ENCODE measurements at regions not wholly inside any gene's neighbourhood (a gene's known extent, or its start where the extent isn't known, plus 50 kb on each side); places are given as distances from the start of the nearest gene placed in this dataset.

DNA sequence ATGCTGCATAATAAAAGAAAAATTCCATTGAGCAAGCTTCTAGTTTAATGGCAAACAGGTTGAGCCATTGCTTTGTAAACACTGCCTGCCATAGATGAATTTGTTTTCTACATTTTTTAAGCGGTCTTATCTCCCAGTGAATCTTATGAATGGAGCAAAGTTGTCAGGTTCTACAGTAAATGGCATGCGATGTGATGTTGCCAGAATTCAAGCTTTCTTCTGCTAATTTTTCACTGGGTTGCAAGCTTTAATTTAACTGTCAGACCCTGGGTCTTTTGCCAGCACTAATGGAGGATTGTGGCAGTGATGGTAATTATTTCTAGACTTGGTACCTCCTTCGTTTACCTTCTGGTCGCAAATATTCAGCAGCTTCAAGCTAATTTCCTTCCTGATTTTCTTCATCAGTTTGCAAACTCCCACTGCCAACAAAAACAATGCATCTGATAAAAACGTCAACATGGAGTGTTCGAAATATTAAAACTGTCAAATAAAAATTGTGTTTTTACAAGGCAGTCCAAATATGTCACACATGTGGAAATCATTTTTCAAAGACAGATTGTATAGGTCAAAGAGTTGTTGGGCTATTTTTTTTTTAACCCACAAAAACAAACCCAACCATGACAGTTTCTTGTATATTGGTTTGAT is 274.2 kb upstream of the ERCC4 start:
- Histone ChIP-seq H3K4me3 (ENCODE audit: low read depth in 2 of 2, low read length in 1 of 2) (no peak overlapping the region), H3F3A (replicated peaks; ENCODE audit: insufficient read depth) (no peaks in the 10 kb centered on the region), H3K9me3 (no peaks in the 10 kb centered on the region), H3K4me1 (ENCODE audit: control insufficient read depth in 1 of 2, insufficient read depth in 2 of 2, low read depth in 1 of 2, low read length in 1 of 2) (no peaks in the 10 kb centered on the region), H3K27me3 (ENCODE audit: insufficient read depth) (no peaks in the 10 kb centered on the region), H3K9me2 (no peaks in the 10 kb centered on the region), H2AFZ (ENCODE audit: low read depth) (no peak overlapping the region), H3K27ac (ENCODE audit: low read depth in 2 of 2, low read length in 1 of 2) (no peak overlapping the region), H3K4me2 (no peak overlapping the region), H4K20me1 (ENCODE audit: insufficient read depth) (no peaks in the 10 kb centered on the region), H3K79me2 (ENCODE audit: insufficient read depth) (no peaks in the 10 kb centered on the region), H3K36me3 (replicated peaks in 1 of 2; ENCODE audit: control insufficient read depth in 1 of 2, insufficient read depth in 2 of 2, low read length in 1 of 2) (no peaks in the 10 kb centered on the region), H3K9ac (no peak overlapping the region)
- ChIA-PET POLR2A (no interaction called here), CTCF (no interaction called here)
- no peak for DNase-seq
- TF ChIP-seq NRF1 (IDR thresholded peaks at IDR 0.05; ENCODE audit: low read depth, low read length) (no peak), MXI1 (IDR thresholded peaks at IDR 0.05; ENCODE audit: low read depth, low read length) (no peak), TAF1 (IDR thresholded peaks at IDR 0.05; ENCODE audit: borderline replicate concordance, low read depth, low read length) (no peak), FOXM1 (IDR thresholded peaks at IDR 0.05; ENCODE audit: low read depth) (no peak), EP300 (IDR thresholded peaks at IDR 0.05; ENCODE audit: borderline replicate concordance in 1 of 2, low read depth in 1 of 2, low read length in 1 of 2) (no peak), GATA2 (CRISPR knock-in tag; IDR thresholded peaks at IDR 0.05) (no peak), GABPA (IDR thresholded peaks at IDR 0.05; ENCODE audit: low read depth) (no peak), JUND (IDR thresholded peaks at IDR 0.05) (no peak)
- TF ChIP-seq, protein P1, sequence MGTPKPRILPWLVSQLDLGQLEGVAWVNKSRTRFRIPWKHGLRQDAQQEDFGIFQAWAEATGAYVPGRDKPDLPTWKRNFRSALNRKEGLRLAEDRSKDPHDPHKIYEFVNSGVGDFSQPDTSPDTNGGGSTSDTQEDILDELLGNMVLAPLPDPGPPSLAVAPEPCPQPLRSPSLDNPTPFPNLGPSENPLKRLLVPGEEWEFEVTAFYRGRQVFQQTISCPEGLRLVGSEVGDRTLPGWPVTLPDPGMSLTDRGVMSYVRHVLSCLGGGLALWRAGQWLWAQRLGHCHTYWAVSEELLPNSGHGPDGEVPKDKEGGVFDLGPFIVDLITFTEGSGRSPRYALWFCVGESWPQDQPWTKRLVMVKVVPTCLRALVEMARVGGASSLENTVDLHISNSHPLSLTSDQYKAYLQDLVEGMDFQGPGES (IDR thresholded peaks at IDR 0.05; ENCODE audit: low read depth, low read length) = no peak
- TF ChIP-seq, protein P2, sequence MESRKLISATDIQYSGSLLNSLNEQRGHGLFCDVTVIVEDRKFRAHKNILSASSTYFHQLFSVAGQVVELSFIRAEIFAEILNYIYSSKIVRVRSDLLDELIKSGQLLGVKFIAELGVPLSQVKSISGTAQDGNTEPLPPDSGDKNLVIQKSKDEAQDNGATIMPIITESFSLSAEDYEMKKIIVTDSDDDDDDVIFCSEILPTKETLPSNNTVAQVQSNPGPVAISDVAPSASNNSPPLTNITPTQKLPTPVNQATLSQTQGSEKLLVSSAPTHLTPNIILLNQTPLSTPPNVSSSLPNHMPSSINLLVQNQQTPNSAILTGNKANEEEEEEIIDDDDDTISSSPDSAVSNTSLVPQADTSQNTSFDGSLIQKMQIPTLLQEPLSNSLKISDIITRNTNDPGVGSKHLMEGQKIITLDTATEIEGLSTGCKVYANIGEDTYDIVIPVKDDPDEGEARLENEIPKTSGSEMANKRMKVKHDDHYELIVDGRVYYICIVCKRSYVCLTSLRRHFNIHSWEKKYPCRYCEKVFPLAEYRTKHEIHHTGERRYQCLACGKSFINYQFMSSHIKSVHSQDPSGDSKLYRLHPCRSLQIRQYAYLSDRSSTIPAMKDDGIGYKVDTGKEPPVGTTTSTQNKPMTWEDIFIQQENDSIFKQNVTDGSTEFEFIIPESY (IDR thresholded peaks at IDR 0.05; ENCODE audit: borderline replicate concordance, low read depth) = no peak
- WGBS (ENCODE audit: low lambda C conversion rate) = 2% methylated on average over 6 of the region's 6 CpGs

DNA sequence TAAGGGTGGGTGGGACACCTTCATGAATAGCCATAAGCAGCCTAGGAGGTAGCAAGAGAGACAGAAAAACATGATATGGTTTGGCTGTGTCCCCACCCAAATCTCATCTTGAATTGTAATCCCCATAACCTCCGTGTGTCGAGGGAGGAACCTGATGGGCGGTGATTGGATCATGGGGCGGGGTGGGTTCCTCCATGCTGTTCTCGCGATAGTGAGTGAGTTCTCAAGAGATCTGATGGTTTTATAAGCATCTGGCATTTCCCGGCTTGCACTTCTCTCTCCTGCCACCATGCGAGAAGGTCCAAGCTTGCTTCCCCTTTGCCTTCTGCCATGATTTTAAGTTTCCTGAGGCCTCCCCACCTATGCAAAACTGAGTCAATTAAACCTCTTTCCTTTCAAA is 259.1 kb upstream of the ERCC4 start:
- no peak overlapping the region for H3K9ac ChIP-seq
- ChIA-PET CTCF (no interaction called here), POLR2A (no interaction called here)
- TF ChIP-seq NFIC (IDR thresholded peaks at IDR 0.05; ENCODE audit: borderline replicate concordance) (no peak), JUND (IDR thresholded peaks at IDR 0.05) (no peak), TEAD4 (IDR thresholded peaks at IDR 0.05; ENCODE audit: borderline replicate concordance, insufficient read depth) (no peak), RCOR1 (IDR thresholded peaks at IDR 0.05; ENCODE audit: low read length) (no peak), ELF1 (IDR thresholded peaks at IDR 0.05) (no peak), GABPA (IDR thresholded peaks at IDR 0.05; ENCODE audit: low read depth) (no peak), TAF1 (IDR thresholded peaks at IDR 0.05; ENCODE audit: borderline replicate concordance, low read depth, low read length) (no peak), RAD21 (IDR thresholded peaks at IDR 0.05; ENCODE audit: low read length) (no peak), MEF2A (IDR thresholded peaks at IDR 0.05; ENCODE audit: borderline replicate concordance, low read depth) (no peak), YY1 (IDR thresholded peaks at IDR 0.05; ENCODE audit: low read depth) (no peak), SIN3A (IDR thresholded peaks at IDR 0.05; ENCODE audit: borderline replicate concordance, low read depth, low read length) (no peak)
- TF ChIP-seq, protein P3, sequence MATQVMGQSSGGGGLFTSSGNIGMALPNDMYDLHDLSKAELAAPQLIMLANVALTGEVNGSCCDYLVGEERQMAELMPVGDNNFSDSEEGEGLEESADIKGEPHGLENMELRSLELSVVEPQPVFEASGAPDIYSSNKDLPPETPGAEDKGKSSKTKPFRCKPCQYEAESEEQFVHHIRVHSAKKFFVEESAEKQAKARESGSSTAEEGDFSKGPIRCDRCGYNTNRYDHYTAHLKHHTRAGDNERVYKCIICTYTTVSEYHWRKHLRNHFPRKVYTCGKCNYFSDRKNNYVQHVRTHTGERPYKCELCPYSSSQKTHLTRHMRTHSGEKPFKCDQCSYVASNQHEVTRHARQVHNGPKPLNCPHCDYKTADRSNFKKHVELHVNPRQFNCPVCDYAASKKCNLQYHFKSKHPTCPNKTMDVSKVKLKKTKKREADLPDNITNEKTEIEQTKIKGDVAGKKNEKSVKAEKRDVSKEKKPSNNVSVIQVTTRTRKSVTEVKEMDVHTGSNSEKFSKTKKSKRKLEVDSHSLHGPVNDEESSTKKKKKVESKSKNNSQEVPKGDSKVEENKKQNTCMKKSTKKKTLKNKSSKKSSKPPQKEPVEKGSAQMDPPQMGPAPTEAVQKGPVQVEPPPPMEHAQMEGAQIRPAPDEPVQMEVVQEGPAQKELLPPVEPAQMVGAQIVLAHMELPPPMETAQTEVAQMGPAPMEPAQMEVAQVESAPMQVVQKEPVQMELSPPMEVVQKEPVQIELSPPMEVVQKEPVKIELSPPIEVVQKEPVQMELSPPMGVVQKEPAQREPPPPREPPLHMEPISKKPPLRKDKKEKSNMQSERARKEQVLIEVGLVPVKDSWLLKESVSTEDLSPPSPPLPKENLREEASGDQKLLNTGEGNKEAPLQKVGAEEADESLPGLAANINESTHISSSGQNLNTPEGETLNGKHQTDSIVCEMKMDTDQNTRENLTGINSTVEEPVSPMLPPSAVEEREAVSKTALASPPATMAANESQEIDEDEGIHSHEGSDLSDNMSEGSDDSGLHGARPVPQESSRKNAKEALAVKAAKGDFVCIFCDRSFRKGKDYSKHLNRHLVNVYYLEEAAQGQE (IDR thresholded peaks at IDR 0.05; ENCODE audit: low read depth, low read length) = no peak
- TF ChIP-seq, protein P4, sequence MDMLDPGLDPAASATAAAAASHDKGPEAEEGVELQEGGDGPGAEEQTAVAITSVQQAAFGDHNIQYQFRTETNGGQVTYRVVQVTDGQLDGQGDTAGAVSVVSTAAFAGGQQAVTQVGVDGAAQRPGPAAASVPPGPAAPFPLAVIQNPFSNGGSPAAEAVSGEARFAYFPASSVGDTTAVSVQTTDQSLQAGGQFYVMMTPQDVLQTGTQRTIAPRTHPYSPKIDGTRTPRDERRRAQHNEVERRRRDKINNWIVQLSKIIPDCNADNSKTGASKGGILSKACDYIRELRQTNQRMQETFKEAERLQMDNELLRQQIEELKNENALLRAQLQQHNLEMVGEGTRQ (IDR thresholded peaks at IDR 0.05; ENCODE audit: borderline replicate concordance, low read depth, low read length) = no peak
- no peak overlapping the region for H3K27ac ChIP-seq (ENCODE audit: low read depth in 2 of 2, low read length in 1 of 2)
- no peaks in the 10 kb centered on the region for H4K20me1 ChIP-seq (ENCODE audit: insufficient read depth)
- WGBS (ENCODE audit: low lambda C conversion rate) = 9% methylated on average over 8 of the region's 8 CpGs
- no peaks in the 10 kb centered on the region for H3F3A ChIP-seq (replicated peaks; ENCODE audit: insufficient read depth)
- no peak overlapping the region for H3K4me3 ChIP-seq (ENCODE audit: low read depth in 2 of 2, low read length in 1 of 2)
- no peak overlapping the region for H2AFZ ChIP-seq (ENCODE audit: low read depth)
- H3K79me2 ChIP-seq (ENCODE audit: insufficient read depth) = no peaks in the 10 kb centered on the region
- no peaks in the 10 kb centered on the region for H3K4me1 ChIP-seq (ENCODE audit: control insufficient read depth in 1 of 2, insufficient read depth in 2 of 2, low read depth in 1 of 2, low read length in 1 of 2)
- DNase-seq = no peak
- no peaks in the 10 kb centered on the region for H3K9me3 ChIP-seq
- H3K9me2 ChIP-seq = no peaks in the 10 kb centered on the region
- H3K27me3 ChIP-seq (ENCODE audit: insufficient read depth) = no peaks in the 10 kb centered on the region
- no peaks in the 10 kb centered on the region for H3K36me3 ChIP-seq (replicated peaks in 1 of 2; ENCODE audit: control insufficient read depth in 1 of 2, insufficient read depth in 2 of 2, low read length in 1 of 2)
- H3K4me2 ChIP-seq = no peak overlapping the region

All from SK-N-SH (cell line).